Endothelial cell of umbilical vein (primary cell): ENCODE measurements at regions not wholly inside any gene's neighbourhood (a gene's known extent, or its start where the extent isn't known, plus 50 kb on each side); places are given as distances from the start of the nearest gene placed in this dataset.

Experiments
- BruUV-seq: library from RNA; stranded (reverse); fragments of 400-500 nt; replicated peaks from 2 replicates; lab custom pipeline; 2021; lab: Mats Ljungman, UMichigan
- CTCF ChIA-PET: fragments of 300-600, 350-600 bp; sonication (Branson Sonifier 250); formaldehyde crosslinking; loops from one replicate; lab custom pipeline; 2021; ENCODE audit warnings: antibody characterized with exemption, inconsistent platforms; lab: Charles Lee
- POLR2A ChIA-PET: fragments of 300-600, 350-600 bp; sonication (Branson Sonifier 250); formaldehyde crosslinking; loops from one replicate; lab custom pipeline; 2021; ENCODE audit warnings: antibody characterized with exemption, inconsistent platforms; lab: Charles Lee
- DNase-seq: peaks from one replicate; pipeline ENCODE4 v3.0.0-alpha.2; 2011; ENCODE audit warnings: low read depth, low spot score
- FAIRE-seq: peaks from 2 replicates; lab custom pipeline; 2011; peaks lifted over from hg19 to GRCh38; lab: Jason Lieb, UNC
- H2AFZ ChIP-seq: 2 replicates; pipeline ENCODE4 v1.6.0; 2012; ENCODE audit warnings: low read depth, low read length, control low read depth, inconsistent platforms
- H3K27ac ChIP-seq: 2 replicates; pipeline ENCODE4 v1.5.1; 2011; ENCODE audit warnings: low read depth, mild to moderate bottlenecking, control low read depth, low read length, moderate library complexity; ENCODE audit not compliant: insufficient read depth
- H3K27me3 ChIP-seq, 2 experiments: 2 replicates each; pipeline versions ENCODE4 v1.6.0 to v1.6.1; 2011; ENCODE audit warnings: low read length in 2 of 2, mixed read lengths in 1 of 2; ENCODE audit not compliant: control insufficient read depth in 2 of 2, insufficient read depth in 2 of 2
- H3K36me3 ChIP-seq, 2 experiments: 2 replicates in 1 of 2; 3 replicates in 1 of 2; pipeline ENCODE4 v1.5.1; 2011; ENCODE audit warnings: low read length in 2 of 2, mild to moderate bottlenecking in 1 of 2, moderate library complexity in 1 of 2; ENCODE audit not compliant: control insufficient read depth in 2 of 2, insufficient read depth in 2 of 2; ENCODE audit errors: extremely low read depth in 1 of 2
- H3K4me1 ChIP-seq: 3 replicates; pipeline ENCODE4 v1.5.1; 2011; ENCODE audit warnings: mild to moderate bottlenecking, low read length; ENCODE audit not compliant: control insufficient read depth, insufficient read depth; ENCODE audit errors: extremely low read depth
- H3K4me2 ChIP-seq: 2 replicates; pipeline ENCODE4 v1.6.1; 2011; ENCODE audit warnings: low read length, control low read depth, mixed read lengths; ENCODE audit not compliant: insufficient read depth
- H3K4me3 ChIP-seq, 3 experiments: fragments of 200-600 bp in 1 of 3; sonication (generic), shearing (Covaris generic) in 1 of 3; replicated peaks in 1 of 3; 2 replicates each; pipeline ENCODE4 v1.5.1; 2011 to 2016; ENCODE audit warnings: control low read depth in 3 of 3, low read length in 3 of 3, mild to moderate bottlenecking in 2 of 3, inconsistent platforms in 1 of 3, low read depth in 1 of 3, moderate library complexity in 1 of 3; ENCODE audit not compliant: insufficient read depth in 1 of 3
- H3K79me2 ChIP-seq: 2 replicates; pipeline ENCODE4 v1.6.0; 2012; ENCODE audit warnings: low read length, inconsistent platforms; ENCODE audit not compliant: control insufficient read depth, insufficient read depth
- H3K9ac ChIP-seq: replicated peaks from 2 replicates; pipeline ENCODE3; 2011; ENCODE audit warnings: low read length, control low read depth; ENCODE audit not compliant: insufficient read depth; ENCODE audit errors: extremely low read depth
- H3K9me1 ChIP-seq: replicated peaks from 3 replicates; pipeline ENCODE4 v1.6.0; 2011; ENCODE audit warnings: mild to moderate bottlenecking, low read length; ENCODE audit not compliant: control insufficient read depth, insufficient read depth; ENCODE audit errors: extremely low read depth
- H3K9me3 ChIP-seq: replicated peaks from 2 replicates; pipeline ENCODE4 v1.5.1; 2012; ENCODE audit warnings: low read length, inconsistent platforms; ENCODE audit not compliant: control insufficient read depth, insufficient read depth
- H4K20me1 ChIP-seq: replicated peaks from 2 replicates; pipeline ENCODE3; 2011; ENCODE audit warnings: mild to moderate bottlenecking, low read length; ENCODE audit not compliant: control insufficient read depth, insufficient read depth; ENCODE audit errors: extremely low read depth
- EZH2 ChIP-seq: IDR thresholded peaks from 2 replicates; pipeline ENCODE4 v1.6.1; 2012; ENCODE audit warnings: borderline replicate concordance, low read depth, mild to moderate bottlenecking, moderate library complexity, low read length, inconsistent platforms; ENCODE audit not compliant: severe bottlenecking
- FOS ChIP-seq: IDR thresholded peaks from 2 replicates; pipeline ENCODE4 v1.6.1; 2011; ENCODE audit warnings: mild to moderate bottlenecking, low read length, moderate library complexity, borderline replicate concordance; ENCODE audit not compliant: insufficient read depth
- GATA2 ChIP-seq: IDR thresholded peaks from 2 replicates; pipeline ENCODE4 v1.7.0; 2011; ENCODE audit warnings: low read depth, mild to moderate bottlenecking, moderate library complexity, mixed read lengths, low read length; ENCODE audit not compliant: insufficient read length, insufficient read depth
- JUN ChIP-seq: IDR thresholded peaks from 2 replicates; pipeline ENCODE4 v1.6.1; 2011; ENCODE audit warnings: borderline replicate concordance, low read depth; ENCODE audit not compliant: insufficient read length, insufficient read depth
- MAX ChIP-seq: IDR thresholded peaks from 2 replicates; pipeline ENCODE4 v1.6.1; 2011; ENCODE audit not compliant: insufficient read depth, insufficient read length
- MYC ChIP-seq: IDR thresholded peaks from one replicate; pipeline ENCODE4 v1.6.1; 2011; ENCODE audit warnings: mild to moderate bottlenecking, low read depth, low read length
- POLR2A ChIP-seq: IDR thresholded peaks from 2 replicates; pipeline ENCODE4 v1.6.1; 2012; ENCODE audit warnings: low read depth, mild to moderate bottlenecking, control low read depth, low read length
- POLR2AphosphoS5 ChIP-seq: IDR thresholded peaks from 2 replicates; pipeline ENCODE4 v1.6.1; 2012; ENCODE audit warnings: low read depth, mild to moderate bottlenecking, control low read depth, low read length, moderate library complexity; ENCODE audit not compliant: insufficient read depth
- dilution Hi-C: fragments of 300-500 bp; cut with MboI; formaldehyde crosslinking; loops from one replicate; pipeline ENCODE4 v1.15.0; 2019; ENCODE audit warnings: low sequenced_read_pairs; ENCODE audit not compliant: extremely low pct_ligation_motif_present
- intact Hi-C: fragments of 100-400 bp; cut with micrococcal nuclease; formaldehyde crosslinking; loops from one replicate; pipeline ENCODE4 v1.10.0; 2022
- TF ChIP-seq, protein P1 (sequence below), 2 donors: IDR thresholded peaks; 1 replicate in 1 of 2; 2 replicates in 1 of 2; pipeline ENCODE4 v1.5.1; 2011; ENCODE audit warnings: low read length in 2 of 2, mild to moderate bottlenecking in 2 of 2, moderate library complexity in 2 of 2, control low read depth in 1 of 2, inconsistent platforms in 1 of 2, low read depth in 1 of 2; ENCODE audit not compliant: insufficient read depth in 1 of 2; ENCODE audit errors: extremely low read depth in 1 of 2

GRCh38 chr7:49324707-49325106 is 400.4 kb downstream of the CDC14C start:
- no TSS peak for BruUV-seq
- H3K27ac ChIP-seq = no peak overlapping the region

DNA sequence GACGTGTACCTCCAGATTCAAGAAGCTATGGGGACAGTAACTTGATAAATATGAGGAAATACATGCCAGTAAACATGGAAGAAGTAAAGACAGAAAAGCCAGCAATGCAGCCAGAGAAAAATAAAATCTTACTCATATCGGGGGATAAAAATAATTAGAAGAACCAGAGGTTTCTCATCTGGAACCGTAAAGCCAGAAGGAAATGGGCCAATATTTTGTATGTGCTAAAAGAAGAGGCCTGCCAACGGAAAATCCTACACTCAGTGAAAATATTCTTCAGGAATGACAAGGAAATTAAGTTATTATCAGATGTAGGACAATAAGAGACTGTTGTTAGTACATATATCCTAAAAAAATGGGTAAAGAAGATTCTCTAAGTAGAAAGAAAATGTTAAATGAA is 401.2 kb downstream of the CDC14C start:
- CTCF ChIA-PET = interaction anchor here (0.6 kb wide), 1 partner anchor 794 kb away, joined by 3 read pairs; no protein-coding TSS in a partner anchor
- POLR2A ChIA-PET = no interaction called here
- Histone ChIP-seq H3K9me3 (peaks cover 1% of the 10 kb centered on the region), H3K79me2 (no peaks in the 10 kb centered on the region), H3K27me3 (no peaks in the 10 kb centered on the region), H2AFZ (no peak overlapping the region), H3K27ac (no peak overlapping the region), H3K36me3 (no peaks in the 10 kb centered on the region), H4K20me1 (no peaks in the 10 kb centered on the region), H3K4me2 (no peak overlapping the region), H3K9ac (no peak overlapping the region), H3K4me3 (no peak overlapping the region), H3K4me1 (no peaks in the 10 kb centered on the region), H3K9me1 (no peaks in the 10 kb centered on the region)
- intact Hi-C loops (no loop called here), dilution Hi-C loops (no loop called here)
- DNase-seq = no peak
- TF ChIP-seq EZH2 = no peak
- no peak for TF ChIP-seq MYC
- TF ChIP-seq POLR2A = no peak
- no peak for TF ChIP-seq GATA2
- TF ChIP-seq JUN = no peak
- TF ChIP-seq MAX = no peak
- no peak for TF ChIP-seq POLR2AphosphoS5
- TF ChIP-seq, protein P1, sequence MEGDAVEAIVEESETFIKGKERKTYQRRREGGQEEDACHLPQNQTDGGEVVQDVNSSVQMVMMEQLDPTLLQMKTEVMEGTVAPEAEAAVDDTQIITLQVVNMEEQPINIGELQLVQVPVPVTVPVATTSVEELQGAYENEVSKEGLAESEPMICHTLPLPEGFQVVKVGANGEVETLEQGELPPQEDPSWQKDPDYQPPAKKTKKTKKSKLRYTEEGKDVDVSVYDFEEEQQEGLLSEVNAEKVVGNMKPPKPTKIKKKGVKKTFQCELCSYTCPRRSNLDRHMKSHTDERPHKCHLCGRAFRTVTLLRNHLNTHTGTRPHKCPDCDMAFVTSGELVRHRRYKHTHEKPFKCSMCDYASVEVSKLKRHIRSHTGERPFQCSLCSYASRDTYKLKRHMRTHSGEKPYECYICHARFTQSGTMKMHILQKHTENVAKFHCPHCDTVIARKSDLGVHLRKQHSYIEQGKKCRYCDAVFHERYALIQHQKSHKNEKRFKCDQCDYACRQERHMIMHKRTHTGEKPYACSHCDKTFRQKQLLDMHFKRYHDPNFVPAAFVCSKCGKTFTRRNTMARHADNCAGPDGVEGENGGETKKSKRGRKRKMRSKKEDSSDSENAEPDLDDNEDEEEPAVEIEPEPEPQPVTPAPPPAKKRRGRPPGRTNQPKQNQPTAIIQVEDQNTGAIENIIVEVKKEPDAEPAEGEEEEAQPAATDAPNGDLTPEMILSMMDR (IDR thresholded peaks at IDR 0.05; ENCODE audit: extremely low read depth in 1 of 2, insufficient read depth in 1 of 2, low read depth in 1 of 2, low read length in 2 of 2) = no peak
- no peak for TF ChIP-seq FOS
- BruUV-seq = no TSS peak
- FAIRE-seq = no peak

More at GRCh38 chr7:49324707-49325106, 400.4 kb downstream of the CDC14C start:
- intact Hi-C loops = no loop called here
- peaks cover 1% of the 10 kb centered on the region for H3K9me3 ChIP-seq
- no peaks in the 10 kb centered on the region for H3K79me2 ChIP-seq
- no peaks in the 10 kb centered on the region for H4K20me1 ChIP-seq
- dilution Hi-C loops = no loop called here
- ChIA-PET CTCF (no interaction called here), POLR2A (no interaction called here)
- H3K9me1 ChIP-seq = no peaks in the 10 kb centered on the region
- TF ChIP-seq GATA2 (no peak), MYC (no peak), FOS (no peak), POLR2A (no peak), POLR2AphosphoS5 (no peak), MAX (no peak)
- H3K4me2 ChIP-seq = no peak overlapping the region
- no peaks in the 10 kb centered on the region for H3K27me3 ChIP-seq
- no peak overlapping the region for H3K9ac ChIP-seq
- FAIRE-seq (no peak), DNase-seq (no peak)
- H3K4me3 ChIP-seq = no peak overlapping the region
- H3K4me1 ChIP-seq = no peaks in the 10 kb centered on the region
- no peak overlapping the region for H2AFZ ChIP-seq
- no peaks in the 10 kb centered on the region for H3K36me3 ChIP-seq
